Spinal cord (tissue), 9 donors: ENCODE measurements at regions not wholly inside any gene's neighbourhood (a gene's known extent, or its start where the extent isn't known, plus 50 kb on each side); places are given as distances from the start of the nearest gene placed in this dataset.

ENCODE experiments used
- DNase-seq, 6 donors: peaks; one replicate each; pipeline versions ENCODE4 v3.0.0 to v3.0.0-alpha.2; 2013 to 2015; ENCODE audit warnings: low spot score in 6 of 6, low read depth in 4 of 6
- H3K27ac ChIP-seq: one replicate; pipeline ENCODE4 v1.5.1; 2013; ENCODE audit warnings: low read depth, low read length, control low read depth
- H3K27me3 ChIP-seq: one replicate; pipeline ENCODE4 v1.6.1; 2013; ENCODE audit warnings: low read length; ENCODE audit not compliant: control insufficient read depth, insufficient read depth
- H3K36me3 ChIP-seq: one replicate; pipeline ENCODE4 v1.6.1; 2013; ENCODE audit warnings: low read length; ENCODE audit not compliant: control insufficient read depth, insufficient read depth
- H3K4me1 ChIP-seq: one replicate; pipeline ENCODE4 v1.6.1; 2013; ENCODE audit warnings: low read length; ENCODE audit not compliant: control insufficient read depth, insufficient read depth
- H3K4me3 ChIP-seq: one replicate; pipeline ENCODE4 v1.5.1; 2013; ENCODE audit warnings: low read depth, low read length, control low read depth
- H3K9me3 ChIP-seq: one replicate; pipeline ENCODE4 v1.6.1; 2013; ENCODE audit warnings: low read length; ENCODE audit not compliant: control insufficient read depth, insufficient read depth
- WGBS: methylation state at CpG from one replicate; pipeline ENCODE4 v1.1.5; 2013; ENCODE audit warnings: missing lambda C conversion rate; ENCODE audit not compliant: insufficient coverage; 5-methylcytosine and 5-hydroxymethylcytosine counted together
- donor health status: healthy.

- Histone ChIP-seq H3K27me3 (no peaks in the 10 kb centered on the region), H3K27ac (no peak overlapping the region), H3K36me3 (no peaks in the 10 kb centered on the region), H3K4me1 (no peaks in the 10 kb centered on the region), H3K9me3 (no peaks in the 10 kb centered on the region), H3K4me3 (no peak overlapping the region)
- no CpG with 5 or more reads among the region's 1 CpG for WGBS
- DNase-seq: peak in 1 of 6 donors; percentile 40
Observed at GRCh38 chr7:121634356-121634755, 238.2 kb upstream of the FAM3C start.

- no peak for DNase-seq
- H3K4me3 ChIP-seq: no peak overlapping the region
- H3K27me3 ChIP-seq: no peaks in the 10 kb centered on the region
- 89% methylated on average over 1 of the region's 3 CpGs for WGBS
- H3K36me3 ChIP-seq: no peaks in the 10 kb centered on the region
- H3K4me1 ChIP-seq: no peaks in the 10 kb centered on the region
- no peak overlapping the region for H3K27ac ChIP-seq
- no peaks in the 10 kb centered on the region for H3K9me3 ChIP-seq
Observed at GRCh38 chr7:121633186-121633585, 237.1 kb upstream of the FAM3C start.

GRCh38 chr7:121624958-121625357 is 228.8 kb upstream of the FAM3C start:
- Histone ChIP-seq H3K4me1 (peaks cover 3% of the 10 kb centered on the region), H3K27ac (peak overlapping the region; percentile 6), H3K27me3 (no peaks in the 10 kb centered on the region), H3K4me3 (no peak overlapping the region), H3K36me3 (no peaks in the 10 kb centered on the region), H3K9me3 (no peaks in the 10 kb centered on the region)
- peak in 3 of 6 donors; percentile 46 to 89 (median 62) for DNase-seq
- WGBS: 61% methylated on average over 3 of the region's 3 CpGs

- Histone ChIP-seq H3K27ac (no peak overlapping the region), H3K36me3 (no peaks in the 10 kb centered on the region), H3K4me3 (no peak overlapping the region), H3K27me3 (no peaks in the 10 kb centered on the region), H3K4me1 (peaks cover 3% of the 10 kb centered on the region), H3K9me3 (no peaks in the 10 kb centered on the region)
- WGBS: 81% methylated on average over 2 of the region's 6 CpGs
- no peak for DNase-seq
Observed at GRCh38 chr7:121623130-121623872, 227.2 kb upstream of the FAM3C start.

GRCh38 chr7:121621937-121622336 is 225.8 kb upstream of the FAM3C start:
- peak in 1 of 6 donors; percentile 33 for DNase-seq
- no peak overlapping the region for H3K27ac ChIP-seq
- H3K36me3 ChIP-seq: no peaks in the 10 kb centered on the region
- no peaks in the 10 kb centered on the region for H3K9me3 ChIP-seq
- peaks cover 3% of the 10 kb centered on the region for H3K4me1 ChIP-seq
- H3K27me3 ChIP-seq: no peaks in the 10 kb centered on the region
- no CpG with 5 or more reads among the region's 4 CpGs for WGBS
- no peak overlapping the region for H3K4me3 ChIP-seq

GRCh38 chr7:121620953-121621606 is 225.0 kb upstream of the FAM3C start:
- no peak for DNase-seq
- Histone ChIP-seq H3K27ac (no peak overlapping the region), H3K9me3 (no peaks in the 10 kb centered on the region), H3K4me3 (no peak overlapping the region), H3K4me1 (peaks cover 3% of the 10 kb centered on the region), H3K36me3 (no peaks in the 10 kb centered on the region), H3K27me3 (no peaks in the 10 kb centered on the region)
- WGBS: 77% methylated on average over 5 of the region's 11 CpGs

GRCh38 chr7:121620206-121620605 is 224.1 kb upstream of the FAM3C start:
- peak in 1 of 6 donors; percentile 23 for DNase-seq
- Histone ChIP-seq H3K27ac (no peak overlapping the region), H3K4me3 (no peak overlapping the region), H3K36me3 (no peaks in the 10 kb centered on the region), H3K27me3 (no peaks in the 10 kb centered on the region), H3K9me3 (no peaks in the 10 kb centered on the region), H3K4me1 (peaks cover 3% of the 10 kb centered on the region)
- no CpG with 5 or more reads among the region's 3 CpGs for WGBS

- H3K36me3 ChIP-seq: no peaks in the 10 kb centered on the region
- no peak for DNase-seq
- no peak overlapping the region for H3K27ac ChIP-seq
- H3K4me1 ChIP-seq: no peaks in the 10 kb centered on the region
- no peak overlapping the region for H3K4me3 ChIP-seq
- no CpG with 5 or more reads among the region's 2 CpGs for WGBS
- H3K27me3 ChIP-seq: no peaks in the 10 kb centered on the region
- H3K9me3 ChIP-seq: no peaks in the 10 kb centered on the region
Observed at GRCh38 chr7:121618182-121618581, 222.1 kb upstream of the FAM3C start.

- H3K27me3 ChIP-seq: no peaks in the 10 kb centered on the region
- DNase-seq: no peak
- 40% methylated on average over 1 of the region's 1 CpG for WGBS
- no peaks in the 10 kb centered on the region for H3K4me1 ChIP-seq
- no peaks in the 10 kb centered on the region for H3K36me3 ChIP-seq
- H3K27ac ChIP-seq: no peak overlapping the region
- no peaks in the 10 kb centered on the region for H3K9me3 ChIP-seq
- H3K4me3 ChIP-seq: no peak overlapping the region
Observed at GRCh38 chr7:121610243-121610642, 214.1 kb upstream of the FAM3C start.

GRCh38 chr7:121609208-121609607 is 213.1 kb upstream of the FAM3C start:
- Histone ChIP-seq H3K27me3 (no peaks in the 10 kb centered on the region), H3K4me1 (no peaks in the 10 kb centered on the region), H3K27ac (no peak overlapping the region), H3K36me3 (no peaks in the 10 kb centered on the region), H3K9me3 (no peaks in the 10 kb centered on the region), H3K4me3 (no peak overlapping the region)
- no peak for DNase-seq
